BE2C (cell line): ENCODE measurements at regions not wholly inside any gene's neighbourhood (a gene's known extent, or its start where the extent isn't known, plus 50 kb on each side); places are given as distances from the start of the nearest gene placed in this dataset.

Source experiments
- DNase-seq: peaks from one replicate; pipeline ENCODE4 v3.0.0-alpha.2; 2020
- H3K27me3 ChIP-seq: fragments of 250-450 bp; sonication (Bioruptor Pico); 2 replicates; pipeline ENCODE4 v1.5.1; 2020; ENCODE audit warnings: mild to moderate bottlenecking
- H3K36me3 ChIP-seq: fragments of 250-450 bp; sonication (Bioruptor Pico); 2 replicates; pipeline ENCODE4 v1.5.1; 2020; ENCODE audit warnings: mild to moderate bottlenecking
- H3K4me1 ChIP-seq: fragments of 250-450 bp; sonication (Bioruptor Pico); 2 replicates; pipeline ENCODE4 v1.5.1; 2020
- H3K4me3 ChIP-seq: 2 replicates; pipeline ENCODE4 v1.5.1; 2011; ENCODE audit warnings: low read depth, low read length
- H3K9me3 ChIP-seq: fragments of 250-450 bp; sonication (Bioruptor Pico); 2 replicates; pipeline ENCODE4 v1.5.1; 2020
- CTCF ChIP-seq: IDR thresholded peaks from 2 replicates; pipeline ENCODE4 v1.5.1; 2012; ENCODE audit warnings: mild to moderate bottlenecking, low read depth, low read length

- Histone ChIP-seq H3K27me3 (no peaks in the 10 kb centered on the region), H3K4me1 (0 out of 2 replicates have a peak, but pooled peaks cover 3% of the 10 kb centered on the region), H3K4me3 (no peak overlapping the region), H3K36me3 (no peaks in the 10 kb centered on the region), H3K9me3 (no peaks in the 10 kb centered on the region)
- no peak for DNase-seq
- no peak for TF ChIP-seq CTCF
These were observed 72.3 kb upstream of the TMX1 start for GRCh38 chr14:51167587-51168214.

GRCh38 chr14:51168215-51168613 lies 71.8 kb upstream of the TMX1 start:
- no peak for DNase-seq
- no peaks in the 10 kb centered on the region for H3K36me3 ChIP-seq
- H3K27me3 ChIP-seq, result no peaks in the 10 kb centered on the region
- H3K4me1 ChIP-seq, result 0 out of 2 replicates have a peak, but pooled peaks cover 3% of the 10 kb centered on the region
- no peaks in the 10 kb centered on the region for H3K9me3 ChIP-seq
- no peak overlapping the region for H3K4me3 ChIP-seq
- no peak for TF ChIP-seq CTCF

- no peaks in the 10 kb centered on the region for H3K9me3 ChIP-seq
- no peak overlapping the region for H3K4me3 ChIP-seq
- TF ChIP-seq CTCF, result no peak
- H3K27me3 ChIP-seq, result no peaks in the 10 kb centered on the region
- DNase-seq, result no peak
- no peaks in the 10 kb centered on the region for H3K4me1 ChIP-seq
- H3K36me3 ChIP-seq, result no peaks in the 10 kb centered on the region
These were observed 66.2 kb upstream of the TMX1 start for GRCh38 chr14:51173863-51174262.

- H3K4me3 ChIP-seq, result no peak overlapping the region
- no peaks in the 10 kb centered on the region for H3K9me3 ChIP-seq
- no peaks in the 10 kb centered on the region for H3K4me1 ChIP-seq
- H3K27me3 ChIP-seq, result no peaks in the 10 kb centered on the region
- TF ChIP-seq CTCF, result no peak
- DNase-seq, result no peak
- H3K36me3 ChIP-seq, result no peaks in the 10 kb centered on the region
These were observed 63.2 kb upstream of the TMX1 start for GRCh38 chr14:51176839-51177238.

- Histone ChIP-seq H3K36me3 (no peaks in the 10 kb centered on the region), H3K4me3 (no peak overlapping the region), H3K4me1 (no peaks in the 10 kb centered on the region; the same call in 1 of the 2 replicates), H3K9me3 (no peaks in the 10 kb centered on the region), H3K27me3 (no peaks in the 10 kb centered on the region)
- no peak for TF ChIP-seq CTCF
- no peak for DNase-seq
These were observed 59.5 kb upstream of the TMX1 start for GRCh38 chr14:51180577-51180976.

- H3K4me3 ChIP-seq, result no peak overlapping the region
- H3K4me1 ChIP-seq, result no peaks in the 10 kb centered on the region; the same call in 1 of the 2 replicates
- no peaks in the 10 kb centered on the region for H3K36me3 ChIP-seq
- H3K27me3 ChIP-seq, result no peaks in the 10 kb centered on the region
- DNase-seq, result no peak
- no peak for TF ChIP-seq CTCF
- H3K9me3 ChIP-seq, result no peaks in the 10 kb centered on the region
These were observed 57.9 kb upstream of the TMX1 start for GRCh38 chr14:51182131-51182565.
